Astrocyte (in vitro differentiated cells and primary cell): ENCODE measurements at regions not wholly inside any gene's neighbourhood (a gene's known extent, or its start where the extent isn't known, plus 50 kb on each side); places are given as distances from the start of the nearest gene placed in this dataset.

ENCODE experiments used
- DNase-seq: peaks from one replicate; pipeline ENCODE4 v3.0.0-alpha.2; 2010; ENCODE audit warnings: low read depth
- FAIRE-seq: peaks from 2 replicates; lab custom pipeline; 2011; peaks lifted over from hg19 to GRCh38; lab: Jason Lieb, UNC
- H2AFZ ChIP-seq: 2 replicates; pipeline ENCODE4 v1.6.0; 2012; ENCODE audit warnings: low read depth, low read length, inconsistent platforms
- H3K27ac ChIP-seq: 2 replicates; pipeline ENCODE4 v1.5.1; 2011; ENCODE audit warnings: low read depth, low read length, inconsistent platforms
- H3K27me3 ChIP-seq: 2 replicates; pipeline ENCODE4 v1.6.0; 2011; ENCODE audit warnings: low read length, inconsistent platforms; ENCODE audit not compliant: insufficient read depth
- H3K36me3 ChIP-seq: 2 replicates; pipeline ENCODE4 v1.5.1; 2011; ENCODE audit warnings: low read length, inconsistent platforms; ENCODE audit not compliant: insufficient read depth
- H3K4me1 ChIP-seq: 2 replicates; pipeline ENCODE4 v1.5.1; 2011; ENCODE audit warnings: low read length, inconsistent platforms; ENCODE audit not compliant: insufficient read depth
- H3K4me2 ChIP-seq: 2 replicates; pipeline ENCODE4 v1.6.0; 2012; ENCODE audit warnings: low read length, inconsistent platforms
- H3K4me3 ChIP-seq: 2 replicates; pipeline ENCODE4 v1.5.1; 2011; ENCODE audit warnings: low read depth, mild to moderate bottlenecking, low read length, inconsistent platforms; ENCODE audit not compliant: insufficient read depth
- H3K79me2 ChIP-seq: 2 replicates; pipeline ENCODE4 v1.6.0; 2012; ENCODE audit warnings: mild to moderate bottlenecking, low read length, inconsistent platforms; ENCODE audit not compliant: insufficient read depth
- H3K9ac ChIP-seq: 2 replicates; pipeline ENCODE4 v1.6.0; 2012; ENCODE audit warnings: mild to moderate bottlenecking, low read length, inconsistent platforms
- H3K9me3 ChIP-seq: 2 replicates; pipeline ENCODE4 v1.5.1; 2012; ENCODE audit warnings: low read depth, mild to moderate bottlenecking, low read length, inconsistent platforms; ENCODE audit not compliant: insufficient read depth
- H4K20me1 ChIP-seq: 2 replicates; pipeline ENCODE4 v1.6.0; 2012; ENCODE audit warnings: low read length, inconsistent platforms; ENCODE audit not compliant: insufficient read depth
- H3K27ac Mint-ChIP-seq: one replicate; pipeline ENCODE4 v1.8.0; 2021; ENCODE audit warnings: mild to moderate bottlenecking, mixed read lengths; ENCODE audit not compliant: unreplicated experiment
- H3K27me3 Mint-ChIP-seq: one replicate; pipeline ENCODE4 v1.8.0; 2021; ENCODE audit warnings: low read depth, mixed read lengths; ENCODE audit not compliant: unreplicated experiment
- H3K36me3 Mint-ChIP-seq: one replicate; pipeline ENCODE4 v1.8.0; 2021; ENCODE audit warnings: low read depth, mixed read lengths; ENCODE audit not compliant: unreplicated experiment
- H3K4me1 Mint-ChIP-seq: one replicate; pipeline ENCODE4 v1.8.0; 2021; ENCODE audit warnings: low read depth, mixed read lengths; ENCODE audit not compliant: unreplicated experiment
- H3K4me3 Mint-ChIP-seq: one replicate; pipeline ENCODE4 v1.8.0; 2021; ENCODE audit warnings: mild to moderate bottlenecking, moderate library complexity, mixed read lengths; ENCODE audit not compliant: unreplicated experiment
- H3K9me3 Mint-ChIP-seq: one replicate; pipeline ENCODE4 v1.8.0; 2021; ENCODE audit warnings: mild to moderate bottlenecking, mixed read lengths; ENCODE audit not compliant: unreplicated experiment
- CTCF ChIP-seq: IDR thresholded peaks from 2 replicates; pipeline ENCODE4 v1.5.1; 2011; ENCODE audit warnings: low read depth, mild to moderate bottlenecking, inconsistent platforms, low read length, moderate library complexity; ENCODE audit not compliant: insufficient read depth
- EZH2 ChIP-seq: IDR thresholded peaks from 2 replicates; pipeline ENCODE4 v1.6.1; 2012; ENCODE audit warnings: mild to moderate bottlenecking, low read length, inconsistent platforms; ENCODE audit not compliant: insufficient read depth

GRCh38 chr4:116132946-116133345 lies 952.4 kb downstream of the TRAM1L1 start:
- Mint-ChIP-seq H3K4me3 (no peak overlapping the region), H3K4me1 (no peaks in the 10 kb centered on the region), H3K9me3 (no peaks in the 10 kb centered on the region), H3K36me3 (no peaks in the 10 kb centered on the region), H3K27me3 (no peaks in the 10 kb centered on the region), H3K27ac (no peak overlapping the region)
- FAIRE-seq: no peak
- Histone ChIP-seq H3K27ac (no peak overlapping the region), H3K36me3 (no peaks in the 10 kb centered on the region), H3K9me3 (no peaks in the 10 kb centered on the region), H2AFZ (no peak overlapping the region), H3K4me3 (no peak overlapping the region), H3K4me1 (no peaks in the 10 kb centered on the region), H3K9ac (no peak overlapping the region), H3K27me3 (no peaks in the 10 kb centered on the region), H4K20me1 (no peaks in the 10 kb centered on the region), H3K4me2 (no peak overlapping the region), H3K79me2 (no peaks in the 10 kb centered on the region)
- TF ChIP-seq EZH2: no peak
- no peak for TF ChIP-seq CTCF
- no peak for DNase-seq

GRCh38 chr4:116126794-116127193 lies 958.6 kb downstream of the TRAM1L1 start:
- Histone ChIP-seq H3K79me2 (no peaks in the 10 kb centered on the region), H2AFZ (no peak overlapping the region), H3K27me3 (no peaks in the 10 kb centered on the region), H3K4me3 (no peak overlapping the region), H4K20me1 (no peaks in the 10 kb centered on the region), H3K4me2 (no peak overlapping the region), H3K36me3 (no peaks in the 10 kb centered on the region), H3K9me3 (no peaks in the 10 kb centered on the region), H3K4me1 (no peaks in the 10 kb centered on the region), H3K9ac (no peak overlapping the region), H3K27ac (no peak overlapping the region)
- H3K9me3 Mint-ChIP-seq: no peaks in the 10 kb centered on the region
- no peaks in the 10 kb centered on the region for H3K27me3 Mint-ChIP-seq
- H3K27ac Mint-ChIP-seq: no peak overlapping the region
- FAIRE-seq (no peak), DNase-seq (no peak)
- peaks cover 6% of the 10 kb centered on the region for H3K4me1 Mint-ChIP-seq
- no peak for TF ChIP-seq CTCF
- no peak for TF ChIP-seq EZH2
- H3K36me3 Mint-ChIP-seq: no peaks in the 10 kb centered on the region
- no peak overlapping the region for H3K4me3 Mint-ChIP-seq

GRCh38 chr4:116122124-116122523 lies 963.3 kb downstream of the TRAM1L1 start:
- no peak overlapping the region for H3K4me3 ChIP-seq
- no peaks in the 10 kb centered on the region for H3K4me1 ChIP-seq
- Mint-ChIP-seq H3K9me3 (no peaks in the 10 kb centered on the region), H3K27me3 (no peaks in the 10 kb centered on the region), H3K27ac (no peak overlapping the region), H3K36me3 (no peaks in the 10 kb centered on the region), H3K4me3 (no peak overlapping the region), H3K4me1 (peaks cover 8% of the 10 kb centered on the region)
- no peak overlapping the region for H2AFZ ChIP-seq
- no peaks in the 10 kb centered on the region for H3K27me3 ChIP-seq
- no peak for TF ChIP-seq CTCF
- no peak for TF ChIP-seq EZH2
- no peak overlapping the region for H3K9ac ChIP-seq
- no peaks in the 10 kb centered on the region for H3K36me3 ChIP-seq
- FAIRE-seq (no peak), DNase-seq (peak; percentile 1)
- no peaks in the 10 kb centered on the region for H4K20me1 ChIP-seq
- H3K4me2 ChIP-seq: no peak overlapping the region
- no peak overlapping the region for H3K27ac ChIP-seq
- H3K79me2 ChIP-seq: no peaks in the 10 kb centered on the region
- no peaks in the 10 kb centered on the region for H3K9me3 ChIP-seq
